ENCODE measurements at regions not wholly inside any gene's neighbourhood (a gene's known extent, or its start where the extent isn't known, plus 50 kb on each side); places are given as distances from the start of the nearest gene placed in this dataset.
"Not testable (repeated sequence)": the region's sequence is repeated elsewhere in the genome, so short reads cannot be mapped to it uniquely, and the experiment has no call there.

GRCh38 chr12:19819231-19819630 is 379.9 kb downstream of the AEBP2 start:
- no peak for TF ChIP-seq ZNF384 (IDR thresholded peaks at IDR 0.05)
- no peak for TF ChIP-seq FOXA1 (IDR thresholded peaks at IDR 0.05)
- TF ChIP-seq FOXK2 (IDR thresholded peaks at IDR 0.05): no peak
- TF ChIP-seq ELF4 (IDR thresholded peaks at IDR 0.05): no peak
- no peak for TF ChIP-seq TARDBP (IDR thresholded peaks at IDR 0.05)
- no peak for TF ChIP-seq CTBP1 (IDR thresholded peaks at IDR 0.05; ENCODE audit: borderline replicate concordance)
- no peak for TF ChIP-seq FOXM1 (IDR thresholded peaks at IDR 0.05; ENCODE audit: borderline replicate concordance)
- no peak for TF ChIP-seq SP1 (IDR thresholded peaks at IDR 0.05)
- TF ChIP-seq HDGF (IDR thresholded peaks at IDR 0.05; ENCODE audit: borderline replicate concordance): no peak
- DNase-seq (ENCODE audit: extremely low spot score): no peak
- ChIA-PET CTCF (no interaction called here), POLR2A (no interaction called here)

DNA sequence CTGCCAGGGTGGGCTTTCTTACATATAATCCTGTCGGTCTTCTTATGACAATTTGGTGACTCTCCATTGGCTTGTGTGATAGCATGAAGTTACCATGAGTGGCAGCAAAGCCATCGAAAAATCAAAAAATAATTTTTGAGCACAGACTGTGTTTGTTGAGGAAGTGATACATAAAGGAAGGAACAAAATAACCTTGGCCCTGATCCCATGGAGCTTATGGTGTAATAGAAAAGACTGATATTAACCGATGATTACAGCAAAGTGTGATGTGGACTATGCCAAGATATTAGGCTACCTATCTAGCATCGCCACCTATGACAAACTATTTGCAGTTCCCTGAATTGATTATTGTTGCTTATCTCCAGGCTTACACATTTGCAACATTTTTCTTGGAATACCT is 383.2 kb downstream of the AEBP2 start:
- no peak for DNase-seq (ENCODE audit: extremely low spot score)
- ChIA-PET CTCF (no interaction called here), POLR2A (no interaction called here)
- TF ChIP-seq SUZ12 (IDR thresholded peaks at IDR 0.05): no peak
- TF ChIP-seq ZNF384 (IDR thresholded peaks at IDR 0.05): no peak
- TF ChIP-seq ARNT (IDR thresholded peaks at IDR 0.05): no peak
- no peak for TF ChIP-seq NFRKB (IDR thresholded peaks at IDR 0.05)
- TF ChIP-seq TARDBP (IDR thresholded peaks at IDR 0.05): no peak
- TF ChIP-seq PKNOX1 (IDR thresholded peaks at IDR 0.05): no peak
- TF ChIP-seq CTBP1 (IDR thresholded peaks at IDR 0.05; ENCODE audit: borderline replicate concordance): no peak
- TF ChIP-seq LEF1 (IDR thresholded peaks at IDR 0.05; ENCODE audit: borderline replicate concordance): no peak
- TF ChIP-seq ELF4 (IDR thresholded peaks at IDR 0.05): no peak
- no peak for TF ChIP-seq L3MBTL2 (conservative IDR thresholded peaks at IDR 0.05)
- no peak for TF ChIP-seq FOXA1 (IDR thresholded peaks at IDR 0.05)
- no peak for TF ChIP-seq FOXK2 (IDR thresholded peaks at IDR 0.05)
- no peak for TF ChIP-seq HDGF (IDR thresholded peaks at IDR 0.05; ENCODE audit: borderline replicate concordance)

DNA sequence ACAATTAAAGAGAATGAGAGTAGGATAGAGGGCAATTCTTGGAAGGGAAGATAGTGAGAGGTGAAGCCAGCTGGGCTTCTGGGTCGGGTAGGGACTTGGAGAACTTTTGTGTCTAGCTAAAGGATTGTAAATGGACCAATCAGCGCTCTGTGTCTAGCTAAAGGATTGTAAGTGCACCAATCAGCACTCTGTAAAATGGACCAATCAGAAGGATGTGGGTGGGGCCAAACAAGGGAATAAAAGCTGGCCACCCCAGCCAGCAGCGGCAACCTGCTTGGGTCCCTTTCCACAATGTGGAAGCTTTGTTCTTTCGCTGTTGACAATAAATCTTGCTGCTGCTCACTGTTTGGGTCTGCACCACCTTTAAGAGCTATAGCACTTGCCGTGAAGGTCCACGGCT is 384.0 kb downstream of the AEBP2 start:
- CTCF ChIA-PET; DNase-seq (ENCODE audit: extremely low spot score); POLR2A ChIA-PET: not testable (repeated sequence)

GRCh38 chr12:19826980-19827550 is 387.8 kb downstream of the AEBP2 start:
- CTCF ChIA-PET: interaction anchor here (0.7 kb wide), 1 partner anchor 170 kb away, joined by 3 read pairs; no protein-coding TSS in a partner anchor
- POLR2A ChIA-PET: no interaction called here
- no peak for TF ChIP-seq SUZ12 (IDR thresholded peaks at IDR 0.05)
- TF ChIP-seq NFRKB (IDR thresholded peaks at IDR 0.05): no peak
- TF ChIP-seq TARDBP (IDR thresholded peaks at IDR 0.05): no peak
- no peak for DNase-seq (ENCODE audit: extremely low spot score)

DNA sequence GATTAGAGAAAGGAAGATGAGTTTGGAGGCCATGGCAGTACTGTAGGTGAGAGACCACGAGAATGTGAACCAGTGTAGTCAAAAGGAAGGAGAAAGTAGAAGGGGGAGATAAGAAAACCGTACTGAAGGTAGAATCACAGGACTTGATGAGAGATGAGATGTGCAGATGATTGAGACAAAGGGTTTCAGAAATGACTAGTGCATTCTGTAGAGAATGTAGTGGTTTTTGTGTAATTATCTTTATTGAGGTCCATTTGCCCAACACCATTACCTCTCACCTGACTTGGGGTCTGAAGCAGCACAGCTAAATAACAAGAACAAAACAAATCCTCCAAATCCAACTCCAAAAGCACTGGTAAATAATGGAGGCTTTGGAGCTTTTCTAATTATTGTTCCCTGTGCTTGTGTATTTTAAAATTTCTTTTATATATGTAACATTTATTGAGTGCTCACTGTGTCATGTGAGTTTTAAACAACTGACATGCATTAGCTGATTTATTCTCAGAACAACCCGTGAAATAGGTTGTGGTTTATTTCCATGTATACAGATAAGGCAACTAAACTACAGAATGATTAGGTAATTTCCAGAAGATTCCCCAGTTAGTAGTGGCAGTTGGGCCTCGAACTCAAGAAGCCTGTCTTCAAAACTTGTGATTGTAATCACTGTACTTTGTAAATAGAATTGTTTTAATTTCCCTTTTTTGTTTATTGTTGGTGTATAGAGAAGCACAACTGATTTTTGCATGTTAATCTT is 390.0 kb downstream of the AEBP2 start:
- no peak for DNase-seq (ENCODE audit: extremely low spot score)
- ChIA-PET POLR2A (no interaction called here), CTCF (interaction anchor here (0.6 kb wide), 1 partner anchor 196 kb away, joined by 4 read pairs; no protein-coding TSS in a partner anchor)

GRCh38 chr12:19830446-19830845 is 391.2 kb downstream of the AEBP2 start:
- ChIA-PET POLR2A (no interaction called here), CTCF (no interaction called here)
- no peak for DNase-seq (ENCODE audit: extremely low spot score)
- TF ChIP-seq TARDBP (IDR thresholded peaks at IDR 0.05): no peak
- TF ChIP-seq ELF4 (IDR thresholded peaks at IDR 0.05): no peak
- TF ChIP-seq PKNOX1 (IDR thresholded peaks at IDR 0.05): no peak
- TF ChIP-seq HDGF (IDR thresholded peaks at IDR 0.05; ENCODE audit: borderline replicate concordance): no peak
- no peak for TF ChIP-seq SP1 (IDR thresholded peaks at IDR 0.05)
- no peak for TF ChIP-seq ARNT (IDR thresholded peaks at IDR 0.05)
- TF ChIP-seq FOXM1 (IDR thresholded peaks at IDR 0.05; ENCODE audit: borderline replicate concordance): no peak
- no peak for TF ChIP-seq BHLHE40 (IDR thresholded peaks at IDR 0.05; ENCODE audit: borderline replicate concordance)
- no peak for TF ChIP-seq ZNF384 (IDR thresholded peaks at IDR 0.05)
- no peak for TF ChIP-seq NFRKB (IDR thresholded peaks at IDR 0.05)
- no peak for TF ChIP-seq LEF1 (IDR thresholded peaks at IDR 0.05; ENCODE audit: borderline replicate concordance)
- no peak for TF ChIP-seq FOXK2 (IDR thresholded peaks at IDR 0.05)
- no peak for TF ChIP-seq FOXA1 (IDR thresholded peaks at IDR 0.05)
- no peak for TF ChIP-seq L3MBTL2 (conservative IDR thresholded peaks at IDR 0.05)
- no peak for TF ChIP-seq CTBP1 (IDR thresholded peaks at IDR 0.05; ENCODE audit: borderline replicate concordance)
- TF ChIP-seq SUZ12 (IDR thresholded peaks at IDR 0.05): no peak

More for the DNA sequence above, 390.0 kb downstream of the AEBP2 start:
- TF ChIP-seq HDGF (IDR thresholded peaks at IDR 0.05; ENCODE audit: borderline replicate concordance) (no peak), SP1 (IDR thresholded peaks at IDR 0.05) (no peak), ZNF384 (IDR thresholded peaks at IDR 0.05) (no peak), SUZ12 (IDR thresholded peaks at IDR 0.05) (no peak), TARDBP (IDR thresholded peaks at IDR 0.05) (no peak), LEF1 (IDR thresholded peaks at IDR 0.05; ENCODE audit: borderline replicate concordance) (no peak), FOXK2 (IDR thresholded peaks at IDR 0.05) (no peak), BHLHE40 (IDR thresholded peaks at IDR 0.05; ENCODE audit: borderline replicate concordance) (no peak), ARNT (IDR thresholded peaks at IDR 0.05) (no peak), PKNOX1 (IDR thresholded peaks at IDR 0.05) (no peak), L3MBTL2 (conservative IDR thresholded peaks at IDR 0.05) (no peak), ELF4 (IDR thresholded peaks at IDR 0.05) (no peak), CTBP1 (IDR thresholded peaks at IDR 0.05; ENCODE audit: borderline replicate concordance) (no peak)

Measured in HEK293T (cell line).